Upper lobe of left lung (tissue), 6 donors: ENCODE measurements at regions not wholly inside any gene's neighbourhood (a gene's known extent, or its start where the extent isn't known, plus 50 kb on each side); places are given as distances from the start of the nearest gene placed in this dataset.

ENCODE experiments used
- ATAC-seq, 2 donors: fragments of 200-7000 bp; cut with Tn5 transposase; one replicate each; pipeline ENCODE4 v1.9.1; 2022; ENCODE audit warnings: mild to moderate bottlenecking in 2 of 2, moderate library complexity in 2 of 2; ENCODE audit not compliant: low FRiP score in 2 of 2
- DNase-seq, 2 donors: peaks; one replicate each; pipeline ENCODE4 v3.0.0-alpha.2; 2019 to 2020
- H3K27ac ChIP-seq, 4 donors: fragments of 200-600 bp; sonication (generic); one replicate each; pipeline ENCODE4 v1.5.1; 2016 to 2019
- H3K27me3 ChIP-seq, 4 donors: fragments of 200-600 bp; sonication (generic); one replicate each; pipeline ENCODE4 v1.5.1; 2017 to 2019
- H3K36me3 ChIP-seq, 4 donors: fragments of 200-600 bp; sonication (generic); one replicate each; pipeline ENCODE4 v1.5.1; 2016 to 2019
- H3K4me1 ChIP-seq, 4 donors: fragments of 200-600 bp; sonication (generic); one replicate each; pipeline ENCODE4 v1.5.1; 2018 to 2019
- H3K4me3 ChIP-seq, 4 donors: fragments of 200-600 bp; sonication (generic); one replicate each; pipeline ENCODE4 v1.5.1; 2017 to 2019; ENCODE audit warnings: mild to moderate bottlenecking in 2 of 4, moderate library complexity in 1 of 4
- H3K9me3 ChIP-seq, 4 donors: fragments of 200-600 bp; sonication (generic); one replicate each; pipeline ENCODE4 v1.5.1; 2018 to 2019
- CTCF ChIP-seq, 6 experiments: fragments of 450-650 bp in 4 of 6; fragments of 200-600 bp in 2 of 6; sonication (generic) in 2 of 6; IDR thresholded peaks; one replicate each; pipeline ENCODE4 v1.5.1; 2016 to 2019; ENCODE audit warnings: antibody characterized with exemption in 6 of 6
- EP300 ChIP-seq, 4 donors: sonication (generic); formaldehyde crosslinking; IDR thresholded peaks; one replicate each; pipeline ENCODE4 v1.5.1; 2017; ENCODE audit warnings: antibody characterized with exemption in 4 of 4, control low read depth in 2 of 4
- POLR2A ChIP-seq, 4 donors: fragments of 450-650 bp; IDR thresholded peaks; one replicate each; pipeline ENCODE4 v1.5.1; 2016 to 2017; ENCODE audit warnings: antibody characterized with exemption in 4 of 4, mild to moderate bottlenecking in 2 of 4
- POLR2AphosphoS5 ChIP-seq, 2 donors: sonication (generic); formaldehyde crosslinking; IDR thresholded peaks; one replicate each; pipeline ENCODE4 v1.5.1; 2017; ENCODE audit warnings: antibody characterized with exemption in 2 of 2
- WGBS, 2 donors: methylation state at CpG; one replicate each; pipeline ENCODE4 v1.1.5; 2017 to 2018; 5-methylcytosine and 5-hydroxymethylcytosine counted together
- donor health status: DM: no; HTN: no; CAD: no; lungs with moderate emphysema.
- donor health status: DM: no; HTN: yes; CAD: no; lungs with severe emphysema.

GRCh38 chr14:101504096-101504948 lies 57.0 kb upstream of the DIO3 start:
- TF ChIP-seq EP300 (IDR thresholded peaks at IDR 0.05): no peak
- TF ChIP-seq CTCF (IDR thresholded peaks at IDR 0.05): no peak
- TF ChIP-seq POLR2AphosphoS5 (IDR thresholded peaks at IDR 0.05): no peak
- no peak for TF ChIP-seq POLR2A (IDR thresholded peaks at IDR 0.05)
- 91 to 93% methylated on average over 32 of the region's 32 CpGs for WGBS, 2 donors
- DNase-seq: peak in 1 of 2 donors; percentile 13
- Histone ChIP-seq H3K4me1 (no peaks in the 10 kb centered on the region), H3K27ac (no peak overlapping the region), H3K36me3 (no peaks in the 10 kb centered on the region), H3K4me3 (no peak overlapping the region), H3K9me3 (peaks cover 0 to 6% (median 0%) of the 10 kb centered on the region in 4 donors), H3K27me3 (no peaks in the 10 kb centered on the region)
- ATAC-seq: no peak

GRCh38 chr14:101505236-101505970 lies 55.9 kb upstream of the DIO3 start:
- peaks cover 0 to 6% (median 0%) of the 10 kb centered on the region in 4 donors for H3K9me3 ChIP-seq
- no peaks in the 10 kb centered on the region for H3K36me3 ChIP-seq
- DNase-seq (peak in 1 of 2 donors; percentile 14), ATAC-seq (no peak)
- H3K4me3 ChIP-seq: no peak overlapping the region
- 83 to 85% methylated on average over 14 to 20 of the region's 20 CpGs for WGBS, 2 donors
- H3K27ac ChIP-seq: no peak overlapping the region
- H3K27me3 ChIP-seq: no peaks in the 10 kb centered on the region
- TF ChIP-seq POLR2AphosphoS5 (IDR thresholded peaks at IDR 0.05): no peak
- TF ChIP-seq CTCF (IDR thresholded peaks at IDR 0.05): no peak
- no peak for TF ChIP-seq POLR2A (IDR thresholded peaks at IDR 0.05)
- TF ChIP-seq EP300 (IDR thresholded peaks at IDR 0.05): no peak
- no peaks in the 10 kb centered on the region for H3K4me1 ChIP-seq

- H3K4me1 ChIP-seq: no peaks in the 10 kb centered on the region
- WGBS, 2 donors: 81 to 83% methylated on average over 6 to 13 of the region's 13 CpGs
Observed at GRCh38 chr14:101506211-101506925, 54.9 kb upstream of the DIO3 start.

More at GRCh38 chr14:101506211-101506925, 54.9 kb upstream of the DIO3 start:
- no peak for ATAC-seq
- peak in 1 of 2 donors; percentile 14 for DNase-seq
- no peaks in the 10 kb centered on the region for H3K36me3 ChIP-seq
- no peak overlapping the region for H3K4me3 ChIP-seq
- no peaks in the 10 kb centered on the region for H3K27me3 ChIP-seq
- H3K27ac ChIP-seq: no peak overlapping the region
- peaks cover 0 to 6% (median 0%) of the 10 kb centered on the region in 4 donors for H3K9me3 ChIP-seq
- TF ChIP-seq POLR2A (IDR thresholded peaks at IDR 0.05): no peak
- TF ChIP-seq CTCF (IDR thresholded peaks at IDR 0.05): no peak
- no peak for TF ChIP-seq POLR2AphosphoS5 (IDR thresholded peaks at IDR 0.05)
- no peak for TF ChIP-seq EP300 (IDR thresholded peaks at IDR 0.05)
